ENCODE measurements at regions not wholly inside any gene's neighbourhood (a gene's known extent, or its start where the extent isn't known, plus 50 kb on each side); places are given as distances from the start of the nearest gene placed in this dataset.

GRCh38 chr20:50286174-50286511, 95.5 kb downstream of the CEBPB start:
- TF ChIP-seq POLR2AphosphoS5 (IDR thresholded peaks at IDR 0.05) (no peak), CTCF (IDR thresholded peaks at IDR 0.05) (no peak), POLR2A (IDR thresholded peaks at IDR 0.05) (no peak)
